ENCODE measurements at regions not wholly inside any gene's neighbourhood (a gene's known extent, or its start where the extent isn't known, plus 50 kb on each side); places are given as distances from the start of the nearest gene placed in this dataset.

- H3K4me3 ChIP-seq: no peak overlapping the region
- no peaks in the 10 kb centered on the region for H3K4me1 ChIP-seq
- no peak overlapping the region for H3K27ac ChIP-seq
- DNase-seq (ENCODE audit: low spot score in 2 of 2): no peak
- H3K9me3 ChIP-seq: no peaks in the 10 kb centered on the region
- no peaks in the 10 kb centered on the region for H3K27me3 ChIP-seq
- no peaks in the 10 kb centered on the region for H3K36me3 ChIP-seq
- WGBS: 88% methylated on average over 2 of the region's 2 CpGs
- TF ChIP-seq EP300 (IDR thresholded peaks at IDR 0.05): no peak
- no peak for TF ChIP-seq POLR2A (IDR thresholded peaks at IDR 0.05)
- TF ChIP-seq CTCF (IDR thresholded peaks at IDR 0.05): no peak
- TF ChIP-seq POLR2AphosphoS5 (IDR thresholded peaks at IDR 0.05): no peak
Observed at GRCh38 chr7:85924062-85924461, 719.6 kb upstream of the GRM3 start.

GRCh38 chr7:85916016-85916415 lies 727.7 kb upstream of the GRM3 start:
- DNase-seq (ENCODE audit: low spot score in 2 of 2): no peak
- H3K36me3 ChIP-seq: no peaks in the 10 kb centered on the region
- H3K9me3 ChIP-seq: no peaks in the 10 kb centered on the region
- no peaks in the 10 kb centered on the region for H3K4me1 ChIP-seq
- TF ChIP-seq POLR2AphosphoS5 (IDR thresholded peaks at IDR 0.05) (no peak), EP300 (IDR thresholded peaks at IDR 0.05) (no peak), CTCF (IDR thresholded peaks at IDR 0.05) (no peak), POLR2A (IDR thresholded peaks at IDR 0.05) (no peak)
- no peak overlapping the region for H3K27ac ChIP-seq
- H3K4me3 ChIP-seq: no peak overlapping the region
- H3K27me3 ChIP-seq: no peaks in the 10 kb centered on the region

- DNase-seq (ENCODE audit: low spot score in 2 of 2): no peak
- Histone ChIP-seq H3K4me1 (no peaks in the 10 kb centered on the region), H3K36me3 (no peaks in the 10 kb centered on the region), H3K27me3 (no peaks in the 10 kb centered on the region), H3K27ac (no peak overlapping the region), H3K9me3 (no peaks in the 10 kb centered on the region), H3K4me3 (no peak overlapping the region)
- TF ChIP-seq POLR2A (IDR thresholded peaks at IDR 0.05) (no peak), EP300 (IDR thresholded peaks at IDR 0.05) (no peak), POLR2AphosphoS5 (IDR thresholded peaks at IDR 0.05) (no peak), CTCF (IDR thresholded peaks at IDR 0.05) (no peak)
- 77% methylated on average over 2 of the region's 2 CpGs for WGBS
Observed at GRCh38 chr7:85914437-85914836, 727.6 kb upstream of the SEMA3D start.

GRCh38 chr7:85908051-85908450 lies 721.2 kb upstream of the SEMA3D start:
- no peak for DNase-seq (ENCODE audit: low spot score in 2 of 2)
- Histone ChIP-seq H3K9me3 (no peaks in the 10 kb centered on the region), H3K4me3 (no peak overlapping the region), H3K4me1 (no peaks in the 10 kb centered on the region), H3K36me3 (no peaks in the 10 kb centered on the region), H3K27me3 (no peaks in the 10 kb centered on the region), H3K27ac (no peak overlapping the region)
- 63% methylated on average over 1 of the region's 1 CpG for WGBS
- TF ChIP-seq POLR2AphosphoS5 (IDR thresholded peaks at IDR 0.05) (no peak), POLR2A (IDR thresholded peaks at IDR 0.05) (no peak), CTCF (IDR thresholded peaks at IDR 0.05) (no peak), EP300 (IDR thresholded peaks at IDR 0.05) (no peak)

- TF ChIP-seq POLR2A (IDR thresholded peaks at IDR 0.05): no peak
- no peak for TF ChIP-seq CTCF (IDR thresholded peaks at IDR 0.05)
- no peak for TF ChIP-seq POLR2AphosphoS5 (IDR thresholded peaks at IDR 0.05)
- no peak for TF ChIP-seq EP300 (IDR thresholded peaks at IDR 0.05)
- H3K27me3 ChIP-seq: no peaks in the 10 kb centered on the region
- 33% methylated on average over 1 of the region's 1 CpG for WGBS
- no peaks in the 10 kb centered on the region for H3K4me1 ChIP-seq
- no peaks in the 10 kb centered on the region for H3K36me3 ChIP-seq
- H3K27ac ChIP-seq: no peak overlapping the region
- no peak for DNase-seq (ENCODE audit: low spot score in 2 of 2)
- no peak overlapping the region for H3K4me3 ChIP-seq
- no peaks in the 10 kb centered on the region for H3K9me3 ChIP-seq
Observed at GRCh38 chr7:85897967-85898366, 711.1 kb upstream of the SEMA3D start.
